NCI-H774 (cell line): ENCODE measurements at regions not wholly inside any gene's neighbourhood (a gene's known extent, or its start where the extent isn't known, plus 50 kb on each side); places are given as distances from the start of the nearest gene placed in this dataset.
"Not testable (repeated sequence)": the region's sequence is repeated elsewhere in the genome, so short reads cannot be mapped to it uniquely, and the experiment has no call there.

Source experiments
- DNase-seq: peaks from one replicate; lab custom pipeline; 2025; lab: John Stamatoyannopoulos, UW

DNA sequence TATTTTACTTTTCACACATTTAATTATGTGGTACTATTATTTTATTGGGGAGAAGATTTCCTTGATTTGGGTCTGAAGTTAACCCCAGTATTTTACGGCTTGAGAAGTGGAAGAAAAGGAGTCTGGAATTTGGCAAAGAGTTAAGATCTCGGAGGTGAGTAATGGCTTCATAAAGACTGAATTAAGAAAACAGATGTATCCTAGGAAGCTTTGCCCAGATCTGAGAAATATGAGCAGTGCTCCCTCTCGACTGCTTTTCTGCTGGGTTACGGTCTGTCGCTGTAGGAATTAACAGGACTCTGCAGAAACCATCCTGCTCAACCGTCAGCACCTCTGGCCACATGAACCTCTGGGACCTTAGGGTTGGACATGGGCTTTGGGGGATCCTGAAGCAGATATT, 163.6 kb upstream of the NDN start:
- no peak for DNase-seq

- DNase-seq: no peak
These were observed 164.8 kb upstream of the NDN start for GRCh38 chr15:23851921-23852320.

DNA sequence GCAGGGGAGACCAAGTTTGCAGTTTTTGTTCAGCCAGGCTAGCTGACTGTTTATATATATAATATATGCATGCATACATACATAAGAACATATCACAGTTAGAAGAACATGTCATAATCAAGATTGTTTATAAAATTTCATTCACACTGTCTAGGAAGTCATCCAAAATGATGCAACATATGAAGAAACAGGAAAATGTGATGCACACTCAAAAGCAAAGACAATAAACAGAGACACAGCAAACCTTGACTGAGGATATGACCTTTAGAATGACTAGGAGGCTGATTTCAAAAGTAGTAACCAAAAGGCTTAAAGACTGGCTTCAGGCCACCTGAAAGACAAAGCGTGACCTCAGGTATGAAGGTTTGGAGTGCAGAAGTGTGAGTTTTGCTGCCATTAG, 166.2 kb upstream of the NDN start:
- DNase-seq: no peak

DNA sequence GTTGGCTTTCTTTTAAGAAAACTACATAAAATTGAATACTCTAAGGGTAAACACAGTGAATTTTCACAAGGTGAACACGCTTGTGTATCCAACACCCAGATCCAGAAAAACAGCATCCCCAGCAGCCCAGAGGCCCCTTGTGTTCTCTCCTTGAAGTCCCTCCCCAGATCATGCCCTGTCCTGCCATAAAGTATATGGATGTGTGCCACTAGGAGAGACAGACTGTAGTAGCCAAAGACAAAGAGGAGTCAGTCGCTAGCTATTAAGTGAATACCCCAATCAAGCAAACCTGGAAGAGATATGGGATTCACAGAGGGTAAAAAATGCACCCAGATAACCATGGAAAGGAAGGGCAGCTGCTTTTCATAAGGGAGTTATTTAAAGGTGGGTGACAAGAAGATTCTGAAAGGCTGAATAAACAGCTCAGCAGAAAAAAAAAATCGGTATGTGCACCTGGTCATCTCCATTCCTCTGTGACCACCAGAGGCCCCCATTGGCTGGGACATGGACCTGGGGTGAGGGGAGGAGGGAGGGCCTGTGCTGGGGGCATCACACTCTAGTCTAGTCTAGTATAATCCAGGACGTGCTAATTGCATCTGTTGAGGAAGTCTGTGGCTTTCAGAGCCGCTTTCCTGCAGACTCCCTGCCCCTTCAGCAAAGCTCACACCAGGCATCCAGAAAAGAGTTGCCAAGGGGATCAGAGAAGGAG, 167.3 kb upstream of the NDN start:
- no peak for DNase-seq

GRCh38 chr15:23854912-23855659, 168.0 kb upstream of the NDN start:
- DNase-seq: no peak

DNA sequence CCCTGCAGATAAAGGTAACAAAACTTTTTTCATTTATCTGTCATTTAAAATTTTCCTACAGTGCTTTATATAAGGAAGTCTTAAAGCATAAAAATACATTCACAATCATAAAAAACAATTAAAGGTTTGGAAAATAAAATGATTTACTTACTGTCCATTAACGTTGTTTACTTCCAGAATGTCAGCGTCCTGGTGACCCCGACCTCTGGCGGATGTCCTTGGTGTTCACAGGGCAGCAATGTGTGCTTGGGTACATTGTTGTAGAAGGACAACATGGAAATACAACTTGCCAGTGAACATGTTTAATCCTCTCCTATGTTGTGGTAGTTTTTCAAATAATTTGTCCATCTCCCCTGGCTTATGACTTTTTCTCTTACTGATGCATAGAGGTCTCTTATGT, 168.8 kb upstream of the NDN start:
- DNase-seq: no peak

DNA sequence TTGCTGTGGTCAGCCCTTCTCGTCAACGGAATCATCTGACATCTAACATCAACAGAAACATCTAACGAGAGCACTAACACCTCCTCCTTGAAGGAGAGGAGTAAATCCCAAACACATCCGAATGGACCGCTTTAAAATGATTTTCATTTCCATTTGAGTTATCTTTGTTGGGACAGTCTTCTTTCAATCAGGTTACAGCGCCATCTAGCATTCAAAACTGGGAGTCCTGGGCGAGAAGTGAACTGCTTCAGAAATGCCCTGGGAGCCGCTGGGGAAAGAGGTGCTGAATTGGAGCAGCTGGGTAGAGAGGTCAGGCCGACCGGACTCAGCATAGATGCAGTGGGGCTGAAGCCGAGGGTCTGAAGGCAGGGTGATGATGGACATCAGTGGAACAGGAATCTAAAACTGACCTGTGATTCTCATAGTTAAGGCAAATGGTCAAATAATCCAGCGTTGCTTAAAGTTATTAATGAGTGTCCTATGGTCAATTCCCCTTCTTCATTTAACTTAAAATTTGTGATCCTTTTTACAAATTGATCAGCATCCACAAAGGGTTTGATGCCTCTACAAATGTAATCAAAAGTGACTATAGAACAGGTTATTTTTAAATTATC, 170.0 kb upstream of the NDN start:
- peak; percentile 6 for DNase-seq

GRCh38 chr15:23859008-23859407, 171.9 kb upstream of the NDN start:
- no peak for DNase-seq

- DNase-seq: no peak
These were observed 173.5 kb upstream of the NDN start for GRCh38 chr15:23860290-23861245.

- DNase-seq: peak; percentile 3
These were observed 179.7 kb upstream of the NDN start for GRCh38 chr15:23866832-23867231.

GRCh38 chr15:23869396-23869795, 182.3 kb upstream of the NDN start:
- DNase-seq: peak; percentile 37

DNA sequence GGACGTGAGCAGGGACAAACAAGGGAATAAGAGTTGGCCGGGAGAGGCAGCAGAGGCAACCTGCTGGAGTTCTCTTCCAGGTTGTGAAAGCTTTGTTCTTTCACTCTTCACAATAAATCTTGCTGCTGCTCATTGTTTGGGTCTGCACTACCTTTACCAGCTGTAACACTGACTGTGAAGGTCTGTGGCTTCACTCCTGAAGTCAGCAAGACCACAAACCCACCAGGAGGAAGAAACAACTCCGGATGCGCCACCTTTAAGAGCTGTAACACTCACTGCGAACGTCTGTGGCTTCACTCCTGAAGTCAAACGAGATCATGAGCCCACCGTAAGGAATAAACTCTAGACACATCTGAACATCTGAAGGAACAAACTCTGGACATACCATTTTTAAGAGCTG, 186.5 kb upstream of the NDN start:
- not testable (repeated sequence) for DNase-seq

- DNase-seq: peak; percentile 64
These were observed 190.7 kb upstream of the NDN start for GRCh38 chr15:23877502-23878412.

DNA sequence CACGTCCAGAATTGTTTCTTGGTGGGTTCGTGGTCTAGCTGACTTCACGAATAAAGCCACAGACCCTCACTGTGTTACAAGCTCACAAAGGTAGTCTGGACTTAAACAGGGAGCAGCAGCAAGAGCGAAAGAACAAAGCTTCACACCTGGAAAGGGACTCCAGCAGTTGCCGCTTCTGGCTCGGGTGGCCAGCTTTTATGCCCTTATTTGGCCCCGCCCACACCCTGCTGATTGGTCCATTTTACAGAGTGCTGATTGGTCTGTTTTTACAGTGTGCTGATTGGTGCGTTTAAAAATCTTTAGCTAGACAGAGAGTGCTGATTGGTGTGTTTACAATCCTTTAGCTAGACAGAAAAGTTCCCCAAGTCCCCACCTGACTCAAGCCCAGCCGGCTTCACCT, 194.2 kb upstream of the NDN start:
- DNase-seq: no peak

GRCh38 chr15:23890218-23890617, 203.1 kb upstream of the NDN start:
- DNase-seq: no peak

DNA sequence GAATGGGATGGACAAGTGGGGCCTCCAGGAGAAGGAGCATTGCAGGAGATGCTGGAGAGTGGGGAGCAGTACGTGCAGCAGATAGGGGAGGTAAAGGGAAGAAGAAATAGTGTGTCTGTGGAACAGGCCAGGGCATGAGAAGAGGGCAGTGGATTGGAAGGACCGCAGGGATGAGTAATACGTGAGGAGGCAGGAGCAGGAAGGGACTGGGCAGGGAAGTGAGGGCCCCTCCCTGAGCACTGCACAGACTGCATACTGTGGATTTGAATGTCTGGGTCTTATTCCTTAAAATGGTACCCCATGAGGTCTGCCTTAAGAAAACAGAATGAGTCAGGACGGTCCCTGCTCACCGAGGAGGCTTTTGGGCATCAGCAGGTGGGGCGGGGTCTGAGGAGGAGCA, 210.0 kb upstream of the NDN start:
- DNase-seq: no peak

DNA sequence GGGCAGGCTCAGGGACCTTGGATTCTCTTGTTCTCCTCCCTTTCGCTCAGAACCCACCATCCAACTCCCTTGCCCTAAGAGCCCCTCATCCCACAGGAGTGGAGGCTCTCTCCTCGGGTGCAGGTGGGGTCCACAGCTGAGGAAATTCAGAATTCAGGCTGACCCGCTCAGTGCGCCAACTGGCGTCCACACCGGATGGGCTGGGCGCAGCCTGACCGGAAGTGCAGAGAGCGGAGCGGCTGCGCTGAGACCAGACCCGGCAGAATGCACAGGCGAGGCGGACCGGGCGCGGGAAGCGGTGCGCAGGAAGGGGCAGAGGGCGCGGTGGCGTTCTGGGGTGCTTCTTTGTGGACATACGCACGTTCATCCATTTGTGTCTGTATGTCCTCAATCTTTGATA, 210.4 kb upstream of the NDN start:
- no peak for DNase-seq

- no peak for DNase-seq
These were observed 222.9 kb upstream of the NDN start for GRCh38 chr15:23910030-23910429.

DNA sequence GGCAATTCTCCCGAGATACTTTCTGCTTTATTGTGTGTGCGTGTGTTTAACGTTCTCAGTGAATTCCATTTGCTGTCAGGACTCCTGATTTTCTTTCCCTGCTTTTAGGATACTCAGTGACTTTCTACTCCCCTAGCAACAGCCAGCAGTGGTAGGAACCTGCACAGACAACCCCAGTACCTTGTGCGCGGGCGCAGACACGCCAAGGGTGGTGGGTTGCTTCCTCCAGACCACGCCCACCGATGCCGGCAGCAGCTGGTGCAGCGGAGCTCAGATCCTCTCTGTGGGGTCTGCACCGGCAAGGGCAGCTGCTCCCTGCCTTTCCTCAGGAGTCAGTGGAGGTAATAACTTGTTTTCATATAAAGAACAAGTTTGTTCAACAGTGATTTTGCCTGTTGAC, 225.1 kb upstream of the NDN start:
- no peak for DNase-seq

- DNase-seq: no peak
These were observed 226.0 kb upstream of the NDN start for GRCh38 chr15:23913081-23913480.

DNA sequence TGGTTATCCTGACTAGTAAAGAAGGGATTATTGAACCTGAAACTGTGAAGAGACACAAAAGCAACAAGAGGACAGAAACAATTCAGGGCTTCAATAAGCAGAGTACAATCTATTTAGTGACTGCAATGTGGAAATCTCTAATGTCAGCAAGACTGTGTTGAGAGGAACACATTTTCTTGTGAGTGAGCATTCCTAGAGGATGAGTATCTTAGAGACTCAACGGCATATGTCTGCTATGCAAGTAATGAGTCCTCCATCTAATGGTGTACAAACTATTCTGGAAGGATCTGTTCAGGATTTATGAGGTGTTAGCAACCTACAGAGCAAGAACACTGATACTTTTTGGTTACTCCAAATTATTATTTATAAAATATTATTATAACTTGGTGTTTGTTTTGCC, 226.5 kb upstream of the NDN start:
- DNase-seq: no peak
